Esophagus muscularis mucosa (tissue), 4 donors: ENCODE measurements at regions not wholly inside any gene's neighbourhood (a gene's known extent, or its start where the extent isn't known, plus 50 kb on each side); places are given as distances from the start of the nearest gene placed in this dataset.
A peak's percentile ranks its signal among the peaks of the same experiment; 100 is the strongest.

Experiments used
- DNase-seq: peaks from one replicate; pipeline ENCODE4 v3.0.0-alpha.2; 2017; ENCODE audit errors: extremely low spot score
- H3K27ac ChIP-seq, 4 donors: fragments of 200-600 bp; sonication (generic); replicated peaks in 1 of 4; 1 replicate in 3 of 4; 2 replicates in 1 of 4; pipeline ENCODE4 v1.5.1; 2016 to 2019; ENCODE audit warnings: mild to moderate bottlenecking in 1 of 4
- H3K27me3 ChIP-seq, 4 donors: fragments of 200-600 bp; sonication (generic); one replicate each; pipeline versions ENCODE4 v1.5.1 to v1.6.0; 2016 to 2019
- H3K36me3 ChIP-seq, 4 donors: fragments of 200-600 bp; sonication (generic); one replicate each; pipeline ENCODE4 v1.5.1; 2016 to 2019
- H3K4me1 ChIP-seq, 4 donors: fragments of 200-600 bp; sonication (generic); one replicate each; pipeline ENCODE4 v1.5.1; 2016 to 2019
- H3K4me3 ChIP-seq, 4 donors: fragments of 200-600 bp; sonication (generic); 1 replicate in 2 of 4; 2 replicates in 2 of 4; pipeline ENCODE4 v1.5.1; 2016 to 2019; ENCODE audit warnings: mild to moderate bottlenecking in 4 of 4, moderate library complexity in 1 of 4
- H3K9me3 ChIP-seq, 4 donors: fragments of 200-600 bp; sonication (generic); 1 replicate in 3 of 4; 2 replicates in 1 of 4; pipeline ENCODE4 v1.5.1; 2016 to 2019
- CTCF ChIP-seq, 3 experiments: fragments of 200-600 bp in 2 of 3; fragments of 450-650 bp in 1 of 3; sonication (generic) in 2 of 3; IDR thresholded peaks; one replicate each; pipeline ENCODE4 v1.5.1; 2017 to 2019; ENCODE audit warnings: antibody characterized with exemption in 3 of 3, mild to moderate bottlenecking in 2 of 3, moderate library complexity in 1 of 3
- EP300 ChIP-seq: sonication (generic); formaldehyde crosslinking; IDR thresholded peaks from one replicate; pipeline ENCODE4 v1.6.1; 2017; ENCODE audit warnings: antibody characterized with exemption
- POLR2A ChIP-seq: fragments of 450-650 bp; IDR thresholded peaks from one replicate; pipeline ENCODE4 v1.6.1; 2017; ENCODE audit warnings: antibody characterized with exemption, moderate library complexity, mild to moderate bottlenecking, low read depth
- POLR2AphosphoS5 ChIP-seq, 2 donors: sonication (generic); formaldehyde crosslinking; IDR thresholded peaks; one replicate each; pipeline ENCODE4 v1.6.1; 2017; ENCODE audit warnings: antibody characterized with exemption in 2 of 2
- WGBS: methylation state at CpG from one replicate; pipeline ENCODE4 v1.1.5; 2018; 5-methylcytosine and 5-hydroxymethylcytosine counted together
- intact Hi-C: fragments of 100-400 bp; cut with DNase I; formaldehyde crosslinking; loops from one replicate; pipeline ENCODE4 v1.15.1; 2023

DNA sequence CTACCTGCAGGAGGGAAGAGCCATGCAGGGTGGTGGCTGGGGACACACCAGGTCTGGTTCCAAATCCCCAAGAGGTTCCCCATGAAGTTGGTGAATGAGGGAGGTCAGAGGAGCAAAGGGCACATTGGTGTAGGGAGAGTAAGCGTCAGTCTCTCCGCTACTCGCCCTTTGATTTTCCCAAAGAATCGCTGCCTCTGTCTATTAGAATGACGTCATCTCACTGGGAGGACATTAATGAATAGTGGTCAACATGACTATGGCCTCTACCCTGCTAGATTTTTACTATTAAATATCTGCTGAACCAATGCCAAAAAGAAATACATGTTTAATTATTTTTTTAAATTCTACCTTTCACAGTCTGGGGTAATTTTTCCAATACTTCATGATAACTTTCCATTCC is 109.6 kb upstream of the SNTG2 start:
- H3K27ac ChIP-seq, result no peak overlapping the region
- DNase-seq, result no peak
- 81% methylated on average over 5 of the region's 5 CpGs for WGBS
- H3K36me3 ChIP-seq, result no peaks in the 10 kb centered on the region
- peaks cover 0 to 6% (median 0%) of the 10 kb centered on the region in 4 donors for H3K4me1 ChIP-seq
- TF ChIP-seq POLR2AphosphoS5 (IDR thresholded peaks at IDR 0.05), result no peak
- no peak for TF ChIP-seq POLR2A
- TF ChIP-seq CTCF (IDR thresholded peaks at IDR 0.05), result no peak
- TF ChIP-seq EP300, result no peak
- no peaks in the 10 kb centered on the region for H3K27me3 ChIP-seq
- no peaks in the 10 kb centered on the region for H3K9me3 ChIP-seq
- intact Hi-C loops, result no loop called here
- H3K4me3 ChIP-seq, result no peak overlapping the region

- Histone ChIP-seq H3K27me3 (no peaks in the 10 kb centered on the region), H3K4me3 (no peak overlapping the region), H3K36me3 (no peaks in the 10 kb centered on the region), H3K9me3 (no peaks in the 10 kb centered on the region), H3K27ac (no peak overlapping the region), H3K4me1 (peaks cover 18 to 30% (median 24%) of the 10 kb centered on the region in 4 donors)
- intact Hi-C loops, result no loop called here
- DNase-seq, result peak; percentile 47
- 88% methylated on average over 10 of the region's 10 CpGs for WGBS
- TF ChIP-seq EP300 (no peak), CTCF (IDR thresholded peaks at IDR 0.05) (no peak), POLR2AphosphoS5 (IDR thresholded peaks at IDR 0.05) (no peak)
These were observed 116.4 kb upstream of the SNTG2 start for GRCh38 chr2:834233-834632.

- TF ChIP-seq CTCF (IDR thresholded peaks at IDR 0.05) (no peak), POLR2AphosphoS5 (IDR thresholded peaks at IDR 0.05) (no peak), POLR2A (no peak), EP300 (no peak)
- DNase-seq, result peak; percentile 55
- no peak overlapping the region for H3K27ac ChIP-seq
- H3K9me3 ChIP-seq, result no peaks in the 10 kb centered on the region
- no peaks in the 10 kb centered on the region for H3K36me3 ChIP-seq
- 95% methylated on average over 5 of the region's 5 CpGs for WGBS
- no peaks in the 10 kb centered on the region for H3K27me3 ChIP-seq
- no peak overlapping the region for H3K4me3 ChIP-seq
- intact Hi-C loops, result no loop called here
- H3K4me1 ChIP-seq, result peaks cover 18 to 30% (median 24%) of the 10 kb centered on the region in 4 donors
These were observed 117.5 kb upstream of the SNTG2 start for GRCh38 chr2:833180-833579.

- DNase-seq, result peak; percentile 60
- intact Hi-C loops, result no loop called here
- no peaks in the 10 kb centered on the region for H3K9me3 ChIP-seq
- no peak overlapping the region for H3K27ac ChIP-seq
- no peaks in the 10 kb centered on the region for H3K27me3 ChIP-seq
- H3K36me3 ChIP-seq, result no peaks in the 10 kb centered on the region
- H3K4me1 ChIP-seq, result peaks cover 18 to 30% (median 24%) of the 10 kb centered on the region in 4 donors
- TF ChIP-seq POLR2A (no peak), CTCF (IDR thresholded peaks at IDR 0.05) (no peak), POLR2AphosphoS5 (IDR thresholded peaks at IDR 0.05) (no peak), EP300 (no peak)
- no peak overlapping the region for H3K4me3 ChIP-seq
- WGBS, result 84% methylated on average over 2 of the region's 2 CpGs
These were observed 118.0 kb upstream of the SNTG2 start for GRCh38 chr2:832635-833034.

DNA sequence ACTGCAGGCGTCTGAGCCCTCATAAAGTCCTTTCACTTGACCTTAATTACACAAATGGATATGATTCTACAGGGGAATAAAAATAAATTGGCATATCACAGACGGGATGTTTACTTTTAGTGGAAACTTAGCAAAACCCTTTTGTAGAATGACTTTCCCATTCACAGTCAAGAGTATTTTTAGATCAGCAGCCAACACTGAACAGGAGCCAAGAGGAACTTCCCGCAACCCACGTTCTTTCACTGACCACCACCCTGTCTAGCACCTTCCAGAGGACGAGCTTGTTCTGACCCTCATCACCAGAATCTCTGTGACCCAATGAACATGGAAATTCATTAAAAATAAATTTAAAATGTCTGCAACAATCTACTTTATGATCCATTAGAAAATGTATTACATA is 119.0 kb upstream of the SNTG2 start:
- no peak overlapping the region for H3K27ac ChIP-seq
- no peaks in the 10 kb centered on the region for H3K27me3 ChIP-seq
- no peaks in the 10 kb centered on the region for H3K9me3 ChIP-seq
- 9% methylated on average over 5 of the region's 5 CpGs for WGBS
- peaks cover 18 to 30% (median 24%) of the 10 kb centered on the region in 4 donors for H3K4me1 ChIP-seq
- no peak for TF ChIP-seq POLR2A
- TF ChIP-seq POLR2AphosphoS5 (IDR thresholded peaks at IDR 0.05), result no peak
- no peak for TF ChIP-seq CTCF (IDR thresholded peaks at IDR 0.05)
- TF ChIP-seq EP300, result no peak
- no peak overlapping the region for H3K4me3 ChIP-seq
- intact Hi-C loops, result no loop called here
- DNase-seq, result peak; percentile 37
- H3K36me3 ChIP-seq, result no peaks in the 10 kb centered on the region
